ENCODE measurements at regions not wholly inside any gene's neighbourhood (a gene's known extent, or its start where the extent isn't known, plus 50 kb on each side); places are given as distances from the start of the nearest gene placed in this dataset.

DNA sequence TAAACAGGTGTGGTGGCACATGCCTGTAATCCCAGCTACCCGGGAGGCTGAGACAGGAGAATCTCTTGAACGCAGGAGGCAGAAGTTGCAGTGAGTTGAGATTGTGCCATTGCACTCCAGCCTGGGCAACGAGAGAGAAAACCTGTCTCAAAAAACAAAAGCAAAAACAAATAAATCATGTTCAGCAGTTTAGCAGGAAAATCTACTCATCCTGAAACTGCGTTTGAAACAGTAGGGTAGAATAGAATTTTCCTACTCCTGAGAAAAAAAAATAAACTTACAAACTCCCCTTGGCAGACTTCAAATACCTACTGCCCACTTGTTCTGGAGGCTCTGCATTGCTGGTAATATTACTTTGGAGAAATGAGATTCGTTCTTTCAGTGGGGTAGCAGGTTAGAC lies 367.7 kb downstream of the GADD45G start:
- Mint-ChIP-seq H3K27ac (ENCODE audit: unreplicated experiment) (no peak overlapping the region), H3K9me3 (ENCODE audit: unreplicated experiment) (no peaks in the 10 kb centered on the region), H3K4me3 (ENCODE audit: unreplicated experiment) (no peak overlapping the region), H3K27me3 (ENCODE audit: unreplicated experiment) (peaks cover 7% of the 10 kb centered on the region), H3K4me1 (ENCODE audit: unreplicated experiment) (no peaks in the 10 kb centered on the region), H3K36me3 (ENCODE audit: unreplicated experiment) (no peaks in the 10 kb centered on the region)
- no peak for DNase-seq (ENCODE audit: extremely low spot score, unreplicated experiment)
- TF ChIP-seq, protein P1, sequence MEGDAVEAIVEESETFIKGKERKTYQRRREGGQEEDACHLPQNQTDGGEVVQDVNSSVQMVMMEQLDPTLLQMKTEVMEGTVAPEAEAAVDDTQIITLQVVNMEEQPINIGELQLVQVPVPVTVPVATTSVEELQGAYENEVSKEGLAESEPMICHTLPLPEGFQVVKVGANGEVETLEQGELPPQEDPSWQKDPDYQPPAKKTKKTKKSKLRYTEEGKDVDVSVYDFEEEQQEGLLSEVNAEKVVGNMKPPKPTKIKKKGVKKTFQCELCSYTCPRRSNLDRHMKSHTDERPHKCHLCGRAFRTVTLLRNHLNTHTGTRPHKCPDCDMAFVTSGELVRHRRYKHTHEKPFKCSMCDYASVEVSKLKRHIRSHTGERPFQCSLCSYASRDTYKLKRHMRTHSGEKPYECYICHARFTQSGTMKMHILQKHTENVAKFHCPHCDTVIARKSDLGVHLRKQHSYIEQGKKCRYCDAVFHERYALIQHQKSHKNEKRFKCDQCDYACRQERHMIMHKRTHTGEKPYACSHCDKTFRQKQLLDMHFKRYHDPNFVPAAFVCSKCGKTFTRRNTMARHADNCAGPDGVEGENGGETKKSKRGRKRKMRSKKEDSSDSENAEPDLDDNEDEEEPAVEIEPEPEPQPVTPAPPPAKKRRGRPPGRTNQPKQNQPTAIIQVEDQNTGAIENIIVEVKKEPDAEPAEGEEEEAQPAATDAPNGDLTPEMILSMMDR (IDR thresholded peaks at IDR 0.05), result no peak

GRCh38 chr9:89974582-89974981 lies 369.8 kb downstream of the GADD45G start:
- Mint-ChIP-seq H3K9me3 (ENCODE audit: unreplicated experiment) (no peaks in the 10 kb centered on the region), H3K27me3 (ENCODE audit: unreplicated experiment) (peaks cover 19% of the 10 kb centered on the region), H3K4me3 (ENCODE audit: unreplicated experiment) (no peak overlapping the region), H3K27ac (ENCODE audit: unreplicated experiment) (no peak overlapping the region), H3K36me3 (ENCODE audit: unreplicated experiment) (no peaks in the 10 kb centered on the region), H3K4me1 (ENCODE audit: unreplicated experiment) (no peaks in the 10 kb centered on the region)
- no peak for DNase-seq (ENCODE audit: extremely low spot score, unreplicated experiment)
- TF ChIP-seq, protein P1 (IDR thresholded peaks at IDR 0.05), result no peak

GRCh38 chr9:89975024-89975423 lies 370.2 kb downstream of the GADD45G start:
- no peak for DNase-seq (ENCODE audit: extremely low spot score, unreplicated experiment)
- TF ChIP-seq, protein P1 (IDR thresholded peaks at IDR 0.05), result no peak
- peaks cover 22% of the 10 kb centered on the region for H3K27me3 Mint-ChIP-seq (ENCODE audit: unreplicated experiment)
- no peak overlapping the region for H3K27ac Mint-ChIP-seq (ENCODE audit: unreplicated experiment)
- H3K4me3 Mint-ChIP-seq (ENCODE audit: unreplicated experiment), result no peak overlapping the region
- H3K36me3 Mint-ChIP-seq (ENCODE audit: unreplicated experiment), result no peaks in the 10 kb centered on the region
- no peaks in the 10 kb centered on the region for H3K4me1 Mint-ChIP-seq (ENCODE audit: unreplicated experiment)
- no peaks in the 10 kb centered on the region for H3K9me3 Mint-ChIP-seq (ENCODE audit: unreplicated experiment)

- no peak for DNase-seq (ENCODE audit: extremely low spot score, unreplicated experiment)
- Mint-ChIP-seq H3K36me3 (ENCODE audit: unreplicated experiment) (no peaks in the 10 kb centered on the region), H3K4me1 (ENCODE audit: unreplicated experiment) (no peaks in the 10 kb centered on the region), H3K27me3 (ENCODE audit: unreplicated experiment) (peaks cover 25% of the 10 kb centered on the region), H3K9me3 (ENCODE audit: unreplicated experiment) (no peaks in the 10 kb centered on the region), H3K27ac (ENCODE audit: unreplicated experiment) (no peak overlapping the region), H3K4me3 (ENCODE audit: unreplicated experiment) (no peak overlapping the region)
- TF ChIP-seq, protein P1 (IDR thresholded peaks at IDR 0.05), result no peak
Measured at GRCh38 chr9:89975630-89976029, 370.8 kb downstream of the GADD45G start.

GRCh38 chr9:89978185-89978584 lies 373.4 kb downstream of the GADD45G start:
- Mint-ChIP-seq H3K4me3 (ENCODE audit: unreplicated experiment) (no peak overlapping the region), H3K36me3 (ENCODE audit: unreplicated experiment) (no peaks in the 10 kb centered on the region), H3K27ac (ENCODE audit: unreplicated experiment) (no peak overlapping the region), H3K27me3 (ENCODE audit: unreplicated experiment) (peaks cover 25% of the 10 kb centered on the region), H3K9me3 (ENCODE audit: unreplicated experiment) (no peaks in the 10 kb centered on the region), H3K4me1 (ENCODE audit: unreplicated experiment) (no peaks in the 10 kb centered on the region)
- no peak for DNase-seq (ENCODE audit: extremely low spot score, unreplicated experiment)
- TF ChIP-seq, protein P1 (IDR thresholded peaks at IDR 0.05), result peak; percentile 29
